ENCODE measurements at regions not wholly inside any gene's neighbourhood (a gene's known extent, or its start where the extent isn't known, plus 50 kb on each side); places are given as distances from the start of the nearest gene placed in this dataset.

DNA sequence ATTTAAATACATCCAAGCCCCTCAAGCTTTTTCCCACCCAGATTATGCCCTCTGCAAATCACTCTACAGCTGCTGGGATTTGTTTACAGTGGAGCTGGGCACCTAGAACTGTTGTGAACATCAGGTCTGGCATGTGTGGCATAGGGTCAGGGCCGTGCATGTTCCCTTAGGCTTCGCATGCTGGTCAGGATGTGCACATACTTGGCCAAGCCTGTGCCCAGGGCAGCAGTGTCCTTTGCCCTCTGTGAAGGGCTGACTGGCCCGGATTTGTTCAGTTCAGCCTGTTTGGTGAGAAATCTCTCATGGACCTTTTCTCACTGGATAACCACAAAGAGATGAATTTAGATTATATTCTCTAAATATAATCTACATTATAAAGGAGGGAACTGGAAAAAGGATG is 471.9 kb downstream of the TRIML1 start:
- no peaks in the 10 kb centered on the region for H3K4me1 ChIP-seq (ENCODE audit: control insufficient read depth, insufficient read depth, low read length)
- no peak overlapping the region for H2BK20ac ChIP-seq (ENCODE audit: low read depth, low read length)
- H4K91ac ChIP-seq (ENCODE audit: insufficient read depth, low read depth, low read length) = no peak overlapping the region
- H3K14ac ChIP-seq (replicated peaks; ENCODE audit: low read depth, low read length) = no peak overlapping the region
- H4K20me1 ChIP-seq (ENCODE audit: insufficient read depth, low read length) = no peaks in the 10 kb centered on the region
- in situ Hi-C loops (cut with MboI; ENCODE audit: low sequenced_read_pairs) (no loop called here), intact Hi-C loops (cut with micrococcal nuclease) (no loop called here), dilution Hi-C loops (cut with HindIII; ENCODE audit: low sequenced_read_pairs, unreplicated experiment) (no loop called here)
- H3K36me3 ChIP-seq (ENCODE audit: control insufficient read depth, insufficient read depth, low read length) = no peaks in the 10 kb centered on the region
- H4K5ac ChIP-seq (ENCODE audit: low read depth, low read length) = no peak overlapping the region
- TF ChIP-seq, protein P1, sequence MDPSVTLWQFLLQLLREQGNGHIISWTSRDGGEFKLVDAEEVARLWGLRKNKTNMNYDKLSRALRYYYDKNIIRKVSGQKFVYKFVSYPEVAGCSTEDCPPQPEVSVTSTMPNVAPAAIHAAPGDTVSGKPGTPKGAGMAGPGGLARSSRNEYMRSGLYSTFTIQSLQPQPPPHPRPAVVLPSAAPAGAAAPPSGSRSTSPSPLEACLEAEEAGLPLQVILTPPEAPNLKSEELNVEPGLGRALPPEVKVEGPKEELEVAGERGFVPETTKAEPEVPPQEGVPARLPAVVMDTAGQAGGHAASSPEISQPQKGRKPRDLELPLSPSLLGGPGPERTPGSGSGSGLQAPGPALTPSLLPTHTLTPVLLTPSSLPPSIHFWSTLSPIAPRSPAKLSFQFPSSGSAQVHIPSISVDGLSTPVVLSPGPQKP (IDR thresholded peaks at IDR 0.05; ENCODE audit: borderline replicate concordance, low read depth, low read length) = no peak
- TF ChIP-seq MXI1 (IDR thresholded peaks at IDR 0.05; ENCODE audit: borderline replicate concordance, low read depth, low read length) = no peak
- TF ChIP-seq BHLHE40 (IDR thresholded peaks at IDR 0.05; ENCODE audit: low read depth, low read length) = no peak
- TF ChIP-seq CEBPB (IDR thresholded peaks at IDR 0.05; ENCODE audit: low read depth, low read length) = no peak
- TF ChIP-seq RAD21 (IDR thresholded peaks at IDR 0.05; ENCODE audit: low read length) = no peak
- TF ChIP-seq NFE2L2 (IDR thresholded peaks at IDR 0.05; ENCODE audit: low read depth, low read length) = no peak
- TF ChIP-seq MAFK (IDR thresholded peaks at IDR 0.05; ENCODE audit: low read depth, low read length) = no peak
- TF ChIP-seq, protein P2, sequence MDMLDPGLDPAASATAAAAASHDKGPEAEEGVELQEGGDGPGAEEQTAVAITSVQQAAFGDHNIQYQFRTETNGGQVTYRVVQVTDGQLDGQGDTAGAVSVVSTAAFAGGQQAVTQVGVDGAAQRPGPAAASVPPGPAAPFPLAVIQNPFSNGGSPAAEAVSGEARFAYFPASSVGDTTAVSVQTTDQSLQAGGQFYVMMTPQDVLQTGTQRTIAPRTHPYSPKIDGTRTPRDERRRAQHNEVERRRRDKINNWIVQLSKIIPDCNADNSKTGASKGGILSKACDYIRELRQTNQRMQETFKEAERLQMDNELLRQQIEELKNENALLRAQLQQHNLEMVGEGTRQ (IDR thresholded peaks at IDR 0.05; ENCODE audit: low read depth, low read length) = no peak
- no peak for TF ChIP-seq RCOR1 (IDR thresholded peaks at IDR 0.05; ENCODE audit: insufficient replicate concordance, low read length)
- TF ChIP-seq POLR2A (IDR thresholded peaks at IDR 0.05; ENCODE audit: low read depth, low read length) = no peak
- TF ChIP-seq, protein P3, sequence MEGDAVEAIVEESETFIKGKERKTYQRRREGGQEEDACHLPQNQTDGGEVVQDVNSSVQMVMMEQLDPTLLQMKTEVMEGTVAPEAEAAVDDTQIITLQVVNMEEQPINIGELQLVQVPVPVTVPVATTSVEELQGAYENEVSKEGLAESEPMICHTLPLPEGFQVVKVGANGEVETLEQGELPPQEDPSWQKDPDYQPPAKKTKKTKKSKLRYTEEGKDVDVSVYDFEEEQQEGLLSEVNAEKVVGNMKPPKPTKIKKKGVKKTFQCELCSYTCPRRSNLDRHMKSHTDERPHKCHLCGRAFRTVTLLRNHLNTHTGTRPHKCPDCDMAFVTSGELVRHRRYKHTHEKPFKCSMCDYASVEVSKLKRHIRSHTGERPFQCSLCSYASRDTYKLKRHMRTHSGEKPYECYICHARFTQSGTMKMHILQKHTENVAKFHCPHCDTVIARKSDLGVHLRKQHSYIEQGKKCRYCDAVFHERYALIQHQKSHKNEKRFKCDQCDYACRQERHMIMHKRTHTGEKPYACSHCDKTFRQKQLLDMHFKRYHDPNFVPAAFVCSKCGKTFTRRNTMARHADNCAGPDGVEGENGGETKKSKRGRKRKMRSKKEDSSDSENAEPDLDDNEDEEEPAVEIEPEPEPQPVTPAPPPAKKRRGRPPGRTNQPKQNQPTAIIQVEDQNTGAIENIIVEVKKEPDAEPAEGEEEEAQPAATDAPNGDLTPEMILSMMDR (conservative IDR thresholded peaks at IDR 0.05; ENCODE audit: low read depth, low read length) = no peak
- TF ChIP-seq FOS (IDR thresholded peaks at IDR 0.05; ENCODE audit: low read depth, low read length) = no peak
- no peak overlapping the region for H2BK120ac ChIP-seq (ENCODE audit: low read depth, low read length)
- peak overlapping the region; percentile 59 for H2AFZ ChIP-seq (replicated peaks; ENCODE audit: low read length, poor library complexity)
- no peaks in the 10 kb centered on the region; the same call in 1 of the 2 replicates for H3K9me3 ChIP-seq (ENCODE audit: control insufficient read depth, insufficient read depth, low read length)
- no peak overlapping the region for H2BK15ac ChIP-seq (ENCODE audit: low read depth, low read length)
- no TSS peak for BruUV-seq (replicated peaks)
- H3K79me1 ChIP-seq (ENCODE audit: low read depth in 1 of 2, low read length in 2 of 2) = no peaks in the 10 kb centered on the region
- H3K9ac ChIP-seq (ENCODE audit: low read depth, low read length) = no peak overlapping the region
- no peak overlapping the region for H3K56ac ChIP-seq (ENCODE audit: extremely low read depth, insufficient read depth, low read length)
- DNase-seq (no peak), ATAC-seq (ENCODE audit: low read depth) (no peak)
- H3K27ac ChIP-seq (ENCODE audit: insufficient read depth, low read length) = no peak overlapping the region
- H4K8ac ChIP-seq (ENCODE audit: low read depth in 2 of 2, low read length in 2 of 2) = no peak overlapping the region
- no peaks in the 10 kb centered on the region for H3K27me3 ChIP-seq (ENCODE audit: control insufficient read depth, insufficient read depth, low read length)
- POLR2A ChIA-PET (ENCODE audit: unreplicated experiment) = no interaction called here
- no peak overlapping the region for H2BK5ac ChIP-seq (ENCODE audit: low read depth, low read length, poor library complexity, severe bottlenecking)
- no peak overlapping the region for H3K18ac ChIP-seq (ENCODE audit: low read depth, low read length)
- WGBS, 2 experiments (ENCODE audit: extremely low coverage in 2 of 2, insufficient read length in 1 of 2) = no CpG with 5 or more reads among the region's 3 CpGs
- CTCF ChIA-PET = no interaction called here
- H3K23ac ChIP-seq (ENCODE audit: low read depth, low read length) = no peak overlapping the region
- H2AK9ac ChIP-seq (replicated peaks; ENCODE audit: low read depth, low read length, poor library complexity) = no peak overlapping the region
- no peak overlapping the region; the same call in 1 of the 2 replicates for H2AK5ac ChIP-seq (ENCODE audit: low read depth, low read length)
- no peak overlapping the region for H3K4ac ChIP-seq (ENCODE audit: low read depth, low read length)
- H3K4me2 ChIP-seq (ENCODE audit: low read depth, low read length) = no peak overlapping the region
- H3K4me3 ChIP-seq (ENCODE audit: insufficient read depth, low read depth, low read length) = no peak overlapping the region
- H3K9me1 ChIP-seq (ENCODE audit: insufficient read depth, low read length) = no peaks in the 10 kb centered on the region; the same call in 1 of the 2 replicates

Measured in IMR-90 (cell line).